HCT116 (cell line): ENCODE measurements at regions not wholly inside any gene's neighbourhood (a gene's known extent, or its start where the extent isn't known, plus 50 kb on each side); places are given as distances from the start of the nearest gene placed in this dataset.

Experiments used
- ATAC-seq: fragments of 200-7000 bp; cut with Tn5 transposase; 2 replicates; pipeline ENCODE4 v1.9.1; 2020; ENCODE audit warnings: mild to moderate bottlenecking, moderate library complexity
- BruUV-seq: library from RNA; stranded (reverse); fragments of 400-500 nt; replicated peaks from 2 replicates; lab custom pipeline; 2021; lab: Mats Ljungman, UMichigan
- CTCF ChIA-PET: fragments of 300-600 bp; sonication (Branson Sonifier 250); formaldehyde crosslinking; loops from one replicate; lab custom pipeline; 2021; ENCODE audit warnings: antibody characterized with exemption; lab: Charles Lee
- POLR2A ChIA-PET: fragments of 300-600, 350-600 bp; sonication (Branson Sonifier 250); formaldehyde crosslinking; loops from one replicate; lab custom pipeline; 2021; ENCODE audit warnings: antibody characterized with exemption; lab: Charles Lee
- RAD21 ChIA-PET, 2 experiments: fragments of 300-600 bp; sonication (Branson Sonifier 250); formaldehyde crosslinking; loops; one replicate each; lab custom pipeline; 2023; ENCODE audit warnings: low total read pairs in 2 of 2; ENCODE audit not compliant: uncharacterized antibody in 2 of 2, unreplicated experiment in 2 of 2, low non-redundant PET in 1 of 2; lab: Charles Lee
- DNase-seq: peaks from one replicate; pipeline ENCODE4 v3.0.0-alpha.2; 2010; ENCODE audit warnings: low read depth, low spot score
- H2AFZ ChIP-seq: fragments of 200-600 bp; shearing (Covaris generic), sonication (generic); 2 replicates; pipeline ENCODE4 v1.6.1; 2017; ENCODE audit warnings: low read depth, mixed run types, mixed read lengths, antibody characterized with exemption, low read length; ENCODE audit not compliant: poor library complexity, severe bottlenecking
- H3K27ac ChIP-seq: 2 replicates; pipeline ENCODE4 v1.5.1; 2012; ENCODE audit warnings: low read depth, low read length
- H3K27me3 ChIP-seq: fragments of 200-600 bp; sonication (generic); 2 replicates; pipeline ENCODE4 v1.6.1; 2016; ENCODE audit warnings: mixed run types, low read length, mixed read lengths; ENCODE audit not compliant: insufficient read depth
- H3K36me3 ChIP-seq, 2 experiments: fragments of 200-500 bp in 1 of 2; fragments of 200-600 bp in 1 of 2; sonication (Bioruptor generic) in 1 of 2; sonication (generic) in 1 of 2; 2 replicates each; pipeline versions ENCODE4 v1.5.1 to v1.6.1; 2014 to 2016; ENCODE audit warnings: low read length in 2 of 2, inconsistent platforms in 1 of 2, mixed read lengths in 1 of 2, mixed run types in 1 of 2; ENCODE audit not compliant: insufficient read depth in 2 of 2, control insufficient read depth in 1 of 2
- H3K4me1 ChIP-seq, 2 experiments: fragments of 200-600 bp in 1 of 2; sonication (generic) in 1 of 2; 2 replicates each; pipeline versions ENCODE4 v1.5.1 to v1.6.1; 2012 to 2017; ENCODE audit warnings: low read length in 2 of 2, inconsistent platforms in 1 of 2, mild to moderate bottlenecking in 1 of 2, mixed read lengths in 1 of 2, mixed run types in 1 of 2, moderate library complexity in 1 of 2; ENCODE audit not compliant: insufficient read depth in 2 of 2, control insufficient read depth in 1 of 2
- H3K4me2 ChIP-seq: fragments of 200-600 bp; sonication (generic); 2 replicates; pipeline ENCODE4 v1.6.1; 2017; ENCODE audit warnings: mixed run types, low read length, mixed read lengths
- H3K4me3 ChIP-seq, 2 experiments: fragments of 200-600 bp in 1 of 2; sonication (generic) in 1 of 2; replicated peaks in 1 of 2; 2 replicates each; pipeline ENCODE4 v1.5.1; 2011 to 2016; ENCODE audit warnings: low read length in 2 of 2, control low read depth in 1 of 2, low read depth in 1 of 2, mild to moderate bottlenecking in 1 of 2, mixed read lengths in 1 of 2, mixed run types in 1 of 2
- H3K79me2 ChIP-seq: fragments of 200-600 bp; sonication (generic); 2 replicates; pipeline ENCODE4 v1.6.1; 2017; ENCODE audit warnings: mild to moderate bottlenecking, mixed run types, low read length, moderate library complexity, mixed read lengths; ENCODE audit not compliant: insufficient read depth
- H3K9ac ChIP-seq: fragments of 200-600 bp; sonication (generic); 2 replicates; pipeline ENCODE4 v1.6.1; 2016; ENCODE audit warnings: low read length, mixed read lengths
- H3K9me2 ChIP-seq: fragments of 200-600 bp; sonication (generic), shearing (Covaris generic); 2 replicates; pipeline ENCODE4 v1.6.1; 2017; ENCODE audit warnings: mixed run types, mild to moderate bottlenecking, moderate library complexity; ENCODE audit not compliant: insufficient read depth
- H3K9me3 ChIP-seq, 2 experiments: fragments of 200-500 bp in 1 of 2; fragments of 200-600 bp in 1 of 2; sonication (Bioruptor generic) in 1 of 2; sonication (generic) in 1 of 2; 2 replicates each; pipeline ENCODE4 v1.6.1; 2014 to 2017; ENCODE audit warnings: low read length in 2 of 2, mixed read lengths in 2 of 2, inconsistent platforms in 1 of 2, low read depth in 1 of 2, mild to moderate bottlenecking in 1 of 2, mixed run types in 1 of 2, moderate library complexity in 1 of 2; ENCODE audit not compliant: control insufficient read depth in 1 of 2, insufficient read depth in 1 of 2
- H4K20me1 ChIP-seq: fragments of 200-600 bp; sonication (generic), shearing (Covaris generic); 2 replicates; pipeline ENCODE4 v1.6.1; 2017; ENCODE audit warnings: mixed run types, mild to moderate bottlenecking, moderate library complexity; ENCODE audit not compliant: insufficient read depth
- EGR1 ChIP-seq: IDR thresholded peaks from 2 replicates; pipeline ENCODE4 v1.6.1; 2012; ENCODE audit warnings: low read depth
- MAX ChIP-seq: IDR thresholded peaks from 2 replicates; pipeline ENCODE4 v1.6.1; 2012
- POLR2A ChIP-seq: IDR thresholded peaks from 2 replicates; pipeline ENCODE4 v1.7.0; 2011; ENCODE audit warnings: borderline replicate concordance; ENCODE audit not compliant: insufficient read depth, insufficient read length; ENCODE audit errors: extremely low read depth
- RAD21 ChIP-seq: IDR thresholded peaks from 2 replicates; pipeline ENCODE4 v1.6.1; 2012; ENCODE audit warnings: low read depth, mild to moderate bottlenecking
- SIN3A ChIP-seq: IDR thresholded peaks from 2 replicates; pipeline ENCODE4 v1.6.1; 2012; ENCODE audit warnings: low read depth
- SRF ChIP-seq: IDR thresholded peaks from 2 replicates; pipeline ENCODE4 v1.6.1; 2012; ENCODE audit warnings: low read depth
- ZBTB33 ChIP-seq: IDR thresholded peaks from 2 replicates; pipeline ENCODE4 v1.6.1; 2011; ENCODE audit warnings: mild to moderate bottlenecking, low read length, moderate library complexity; ENCODE audit not compliant: insufficient replicate concordance; ENCODE audit errors: extremely low read depth
- ZFX ChIP-seq: fragments of 450-650 bp; IDR thresholded peaks from 2 replicates; pipeline ENCODE4 v1.6.1; 2017
- intact Hi-C: fragments of 100-400 bp; cut with micrococcal nuclease; formaldehyde crosslinking; loops from 2 replicates; pipeline ENCODE4 v1.10.0; 2022
- TF ChIP-seq, protein P1 (sequence below): IDR thresholded peaks from 2 replicates; pipeline ENCODE4 v1.6.1; 2012; ENCODE audit warnings: low read depth

- TF ChIP-seq POLR2A (no peak), MAX (no peak), SIN3A (no peak), EGR1 (no peak), ZFX (no peak), ZBTB33 (no peak), SRF (no peak), RAD21 (no peak)
- TF ChIP-seq, protein P1, sequence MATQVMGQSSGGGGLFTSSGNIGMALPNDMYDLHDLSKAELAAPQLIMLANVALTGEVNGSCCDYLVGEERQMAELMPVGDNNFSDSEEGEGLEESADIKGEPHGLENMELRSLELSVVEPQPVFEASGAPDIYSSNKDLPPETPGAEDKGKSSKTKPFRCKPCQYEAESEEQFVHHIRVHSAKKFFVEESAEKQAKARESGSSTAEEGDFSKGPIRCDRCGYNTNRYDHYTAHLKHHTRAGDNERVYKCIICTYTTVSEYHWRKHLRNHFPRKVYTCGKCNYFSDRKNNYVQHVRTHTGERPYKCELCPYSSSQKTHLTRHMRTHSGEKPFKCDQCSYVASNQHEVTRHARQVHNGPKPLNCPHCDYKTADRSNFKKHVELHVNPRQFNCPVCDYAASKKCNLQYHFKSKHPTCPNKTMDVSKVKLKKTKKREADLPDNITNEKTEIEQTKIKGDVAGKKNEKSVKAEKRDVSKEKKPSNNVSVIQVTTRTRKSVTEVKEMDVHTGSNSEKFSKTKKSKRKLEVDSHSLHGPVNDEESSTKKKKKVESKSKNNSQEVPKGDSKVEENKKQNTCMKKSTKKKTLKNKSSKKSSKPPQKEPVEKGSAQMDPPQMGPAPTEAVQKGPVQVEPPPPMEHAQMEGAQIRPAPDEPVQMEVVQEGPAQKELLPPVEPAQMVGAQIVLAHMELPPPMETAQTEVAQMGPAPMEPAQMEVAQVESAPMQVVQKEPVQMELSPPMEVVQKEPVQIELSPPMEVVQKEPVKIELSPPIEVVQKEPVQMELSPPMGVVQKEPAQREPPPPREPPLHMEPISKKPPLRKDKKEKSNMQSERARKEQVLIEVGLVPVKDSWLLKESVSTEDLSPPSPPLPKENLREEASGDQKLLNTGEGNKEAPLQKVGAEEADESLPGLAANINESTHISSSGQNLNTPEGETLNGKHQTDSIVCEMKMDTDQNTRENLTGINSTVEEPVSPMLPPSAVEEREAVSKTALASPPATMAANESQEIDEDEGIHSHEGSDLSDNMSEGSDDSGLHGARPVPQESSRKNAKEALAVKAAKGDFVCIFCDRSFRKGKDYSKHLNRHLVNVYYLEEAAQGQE, result no peak
- intact Hi-C loops, result no loop called here
- H3K27me3 ChIP-seq, result no peaks in the 10 kb centered on the region
- no peak overlapping the region for H3K4me3 ChIP-seq
- CTCF ChIA-PET, result no interaction called here
- peaks cover 3 to 4% of the 10 kb centered on the region in 2 experiments; a peak in 2 of 4 replicates for H3K9me3 ChIP-seq
- H3K79me2 ChIP-seq, result no peaks in the 10 kb centered on the region
- POLR2A ChIA-PET, result no interaction called here
- no TSS peak for BruUV-seq
- RAD21 ChIA-PET, result no interaction called here
- ATAC-seq, result no peak
- H3K36me3 ChIP-seq, result no peaks in the 10 kb centered on the region
- no peak overlapping the region for H3K4me2 ChIP-seq
- H3K9ac ChIP-seq, result no peak overlapping the region
- H4K20me1 ChIP-seq, result no peaks in the 10 kb centered on the region
- no peaks in the 10 kb centered on the region for H3K9me2 ChIP-seq
- no peaks in the 10 kb centered on the region for H3K4me1 ChIP-seq
- no peak overlapping the region for H2AFZ ChIP-seq
- no peak overlapping the region for H3K27ac ChIP-seq
- DNase-seq, result no peak
These were observed 182.9 kb downstream of the MRPS30 start for GRCh38 chr5:44991693-44992092.
